ENCODE measurements at regions not wholly inside any gene's neighbourhood (a gene's known extent, or its start where the extent isn't known, plus 50 kb on each side); places are given as distances from the start of the nearest gene placed in this dataset.

- TF ChIP-seq CTCF (IDR thresholded peaks at IDR 0.05) (no peak), POLR2A (IDR thresholded peaks at IDR 0.05) (no peak)
Observed at GRCh38 chr4:173880897-173881296, 350.9 kb upstream of the HAND2 start.
